Erythroblast (primary cell): ENCODE measurements at regions not wholly inside any gene's neighbourhood (a gene's known extent, or its start where the extent isn't known, plus 50 kb on each side); places are given as distances from the start of the nearest gene placed in this dataset.

Experiments
- GATA1 ChIP-seq: IDR thresholded peaks from 2 replicates; pipeline ENCODE4 v1.6.1; 2011; ENCODE audit warnings: low read depth, mild to moderate bottlenecking, control low read depth, low read length, moderate library complexity
- POLR2A ChIP-seq: IDR thresholded peaks from 2 replicates; pipeline ENCODE4 v1.6.1; 2011; ENCODE audit warnings: mild to moderate bottlenecking, low read length

GRCh38 chr3:8286086-8286485 is 215.5 kb upstream of the LMCD1 start:
- no peak for TF ChIP-seq POLR2A
- no peak for TF ChIP-seq GATA1
